ENCODE measurements at regions not wholly inside any gene's neighbourhood (a gene's known extent, or its start where the extent isn't known, plus 50 kb on each side); places are given as distances from the start of the nearest gene placed in this dataset.

DNA sequence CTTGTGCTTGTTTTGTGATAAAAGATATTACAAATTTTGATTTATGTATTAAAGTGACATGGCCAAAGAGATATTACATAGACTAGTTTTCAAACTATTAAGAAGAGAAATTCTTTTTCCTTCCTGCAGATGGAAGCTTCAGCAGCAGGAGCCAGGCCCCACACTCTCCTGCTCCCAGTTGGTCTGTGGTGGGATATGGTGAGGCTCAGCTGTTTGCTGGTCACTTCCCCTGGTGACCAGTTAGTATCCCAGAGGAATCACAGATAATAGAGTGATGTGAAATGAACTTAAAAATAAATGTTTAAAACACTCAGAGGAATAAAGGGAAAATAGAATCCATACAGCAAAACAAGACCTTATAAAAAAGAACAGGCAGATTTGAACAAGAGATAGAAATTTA lies 154.7 kb downstream of the KTN1 start:
- DNase-seq = no peak

DNA sequence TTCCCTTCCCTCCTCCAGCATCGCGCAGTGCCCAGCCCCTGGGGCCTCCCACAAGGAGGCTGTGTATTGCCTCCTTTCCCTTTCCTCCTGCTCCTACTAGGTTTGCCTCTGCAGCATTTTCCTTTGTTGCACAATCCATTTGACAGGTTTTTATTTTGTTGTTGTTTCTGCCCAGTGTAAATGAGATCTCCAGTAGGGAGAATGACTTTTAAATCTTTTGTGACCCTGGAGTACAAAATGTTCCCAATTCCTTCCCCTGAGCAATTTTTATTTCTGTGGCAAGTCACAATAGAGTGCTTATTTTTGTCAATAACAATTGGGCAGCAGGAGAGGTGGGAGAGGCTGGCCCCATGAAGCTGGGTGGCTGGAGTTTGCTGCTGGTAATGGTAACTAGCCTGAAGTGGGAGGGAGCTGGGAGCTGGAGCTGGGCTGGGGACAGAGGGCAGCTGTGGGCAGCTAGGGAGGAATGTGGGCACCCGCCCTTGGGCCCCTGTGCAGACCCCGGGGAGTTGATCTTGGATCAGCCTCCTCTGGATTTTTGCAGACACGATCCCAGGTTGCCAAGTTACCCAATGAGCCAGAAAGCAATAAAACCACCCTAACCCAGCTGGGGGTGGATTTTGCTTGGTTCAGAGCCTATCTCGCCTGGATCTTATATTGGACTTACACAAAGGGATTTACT lies 160.1 kb downstream of the KTN1 start:
- no peak for DNase-seq

DNA sequence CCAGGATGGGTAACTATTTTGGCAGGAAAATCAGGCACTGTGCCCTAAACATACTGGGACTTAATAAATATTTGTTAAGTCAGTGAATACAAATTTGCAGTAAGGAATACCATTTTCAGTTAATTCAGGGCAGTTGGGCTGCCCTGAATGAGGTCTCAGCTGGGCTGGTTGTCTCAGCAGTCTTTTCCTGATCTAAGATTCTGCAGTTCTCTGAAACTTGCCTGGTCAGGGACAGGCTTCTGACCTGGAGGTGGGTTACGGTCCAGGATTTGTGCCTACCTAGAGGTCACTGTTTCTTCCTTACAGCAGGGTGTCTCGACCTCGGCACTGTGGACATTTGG lies 160.6 kb downstream of the KTN1 start:
- DNase-seq = no peak

DNA sequence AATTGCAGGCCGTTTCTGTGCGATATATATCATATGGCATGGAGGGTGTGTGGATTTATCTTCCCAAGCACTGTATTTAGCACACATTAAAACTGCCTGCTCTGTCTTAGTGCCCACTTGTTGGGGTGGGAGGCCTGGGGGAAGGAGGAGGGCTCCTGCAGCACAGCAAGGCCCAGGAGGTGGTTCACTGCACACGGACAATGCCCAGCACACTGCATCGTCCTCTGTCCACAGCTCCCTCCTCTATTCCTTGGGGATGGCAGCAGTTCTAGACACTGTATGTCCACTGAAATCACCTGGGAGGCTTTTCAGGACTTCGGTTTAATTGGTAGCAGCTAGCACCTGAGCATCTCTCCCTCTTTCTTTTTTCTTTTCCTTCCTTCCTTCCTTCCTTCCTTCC lies 161.2 kb downstream of the KTN1 start:
- no peak for DNase-seq

DNA sequence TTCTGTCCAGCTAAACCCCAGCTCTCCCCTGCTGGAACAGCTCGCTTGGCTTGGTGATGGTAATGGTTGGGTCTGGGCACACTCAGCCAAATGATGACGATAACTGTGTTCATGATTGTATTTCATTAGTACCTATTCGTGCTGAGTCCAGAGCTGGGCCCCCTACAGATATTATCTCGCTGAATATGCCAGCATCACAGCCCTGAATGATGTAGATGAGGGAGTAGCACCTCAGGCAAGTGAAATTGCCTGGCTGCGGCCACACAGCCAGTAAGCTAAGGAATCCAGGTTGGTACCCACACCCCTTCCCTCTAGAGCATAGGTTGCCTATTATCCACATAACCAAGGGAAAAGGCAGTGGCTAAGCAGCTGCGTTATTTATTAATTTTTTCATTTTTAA lies 163.5 kb downstream of the KTN1 start:
- DNase-seq = no peak

DNA sequence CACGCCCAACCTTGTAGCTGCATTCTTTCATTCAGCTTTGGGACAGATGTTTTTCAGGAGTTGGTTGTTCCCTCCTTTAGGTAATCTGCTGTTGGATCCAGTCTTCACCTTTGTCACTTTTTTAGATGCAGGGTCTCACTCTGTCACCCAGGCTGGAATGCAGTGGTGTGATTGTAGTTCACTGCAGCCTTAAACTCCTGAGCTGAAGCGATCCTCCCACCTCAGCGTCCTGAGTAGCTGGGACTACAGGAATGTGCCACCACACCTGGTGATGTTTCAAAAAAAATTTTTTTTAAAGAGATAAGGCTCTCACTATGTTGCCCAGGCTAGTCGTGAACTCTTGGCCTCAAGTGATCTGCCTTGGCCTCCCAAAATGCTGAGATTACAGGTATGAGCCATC lies 164.3 kb downstream of the KTN1 start:
- no peak for DNase-seq

DNA sequence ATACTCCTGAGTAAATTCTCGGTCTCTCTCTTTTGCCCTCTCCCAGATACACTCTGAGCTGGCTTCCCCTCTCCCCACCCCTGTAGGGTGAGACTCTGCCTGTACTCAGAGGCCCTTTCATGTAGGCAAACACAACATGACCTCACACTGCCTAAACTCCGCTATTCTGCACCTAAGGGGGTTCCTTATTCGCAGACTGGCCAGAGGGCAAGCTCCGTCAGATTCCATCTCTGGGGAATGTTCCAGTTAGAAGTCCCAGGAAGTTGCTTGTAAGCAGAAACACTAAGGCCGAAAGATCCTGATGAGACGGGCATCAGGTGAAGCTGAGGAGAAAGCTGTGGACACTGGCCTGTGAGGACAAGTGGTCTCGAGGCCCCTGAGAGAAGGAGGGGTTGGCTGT lies 165.9 kb downstream of the KTN1 start:
- DNase-seq = no peak

DNA sequence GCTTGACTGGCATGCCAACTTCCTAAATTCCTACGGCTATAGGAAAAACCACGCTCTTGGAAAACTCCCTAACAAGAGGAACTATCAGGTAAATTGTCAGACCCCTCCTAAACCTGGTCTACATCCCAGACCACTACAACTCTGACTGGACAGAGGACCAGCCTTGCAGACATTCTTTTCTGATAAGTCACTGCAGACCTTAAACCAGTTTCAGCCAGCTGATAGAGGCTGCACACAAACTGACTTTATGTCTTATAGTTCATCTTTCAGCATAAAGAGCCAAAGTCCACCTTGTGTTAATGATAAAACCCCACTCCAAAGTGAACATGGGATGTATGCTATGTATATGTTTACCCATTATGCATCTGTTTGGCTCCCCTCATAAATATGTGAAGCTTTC lies 166.6 kb downstream of the KTN1 start:
- no peak for DNase-seq

DNA sequence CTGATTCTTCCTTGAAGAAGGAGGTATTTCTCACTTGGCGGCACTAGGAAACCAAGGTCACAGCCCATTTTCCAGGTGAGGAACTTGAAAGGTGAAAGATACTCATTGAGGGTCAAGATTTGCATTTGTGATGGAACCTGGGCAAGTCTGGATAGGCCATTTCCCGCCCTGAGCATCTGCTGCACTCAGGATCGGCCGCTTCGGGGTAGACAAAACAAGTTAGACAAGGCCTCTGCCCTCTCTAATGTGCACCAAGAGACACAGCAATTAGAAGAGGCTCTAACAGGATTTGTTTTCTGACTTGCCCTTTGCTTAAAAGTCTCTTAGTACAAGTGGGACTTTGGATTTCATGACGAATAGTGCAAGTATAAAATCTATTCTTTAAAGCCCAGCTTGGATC lies 167.2 kb downstream of the KTN1 start:
- DNase-seq = no peak

DNA sequence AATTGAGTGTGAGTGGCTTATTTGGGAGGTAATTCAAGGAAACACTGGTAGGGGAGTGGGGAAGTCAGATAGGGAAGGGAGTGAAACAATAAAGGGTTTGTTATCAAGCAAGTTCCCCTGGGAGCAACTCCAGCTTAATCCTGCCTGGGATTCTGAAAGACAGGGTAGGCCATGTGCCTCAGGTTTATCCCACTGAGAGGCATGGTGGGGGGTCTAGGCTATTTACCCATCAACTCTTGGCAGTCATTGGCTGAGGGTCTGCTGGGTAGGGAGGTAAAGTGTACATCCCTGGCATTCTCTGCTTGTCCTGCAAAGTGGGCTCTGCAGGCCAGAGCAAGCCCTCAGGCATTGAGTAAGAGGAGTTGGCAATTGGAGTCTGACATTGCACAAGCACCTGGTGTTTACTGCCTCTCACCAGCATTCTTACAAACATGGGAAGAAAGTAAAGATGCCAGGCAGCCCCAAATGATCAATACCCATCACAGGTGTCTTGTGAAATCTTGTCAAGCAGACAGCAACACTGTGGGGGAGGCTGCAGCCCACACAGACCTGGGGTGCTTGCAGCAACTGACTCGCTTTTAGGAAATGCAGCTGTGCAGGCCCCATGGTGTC lies 169.3 kb downstream of the KTN1 start:
- no peak for DNase-seq

DNA sequence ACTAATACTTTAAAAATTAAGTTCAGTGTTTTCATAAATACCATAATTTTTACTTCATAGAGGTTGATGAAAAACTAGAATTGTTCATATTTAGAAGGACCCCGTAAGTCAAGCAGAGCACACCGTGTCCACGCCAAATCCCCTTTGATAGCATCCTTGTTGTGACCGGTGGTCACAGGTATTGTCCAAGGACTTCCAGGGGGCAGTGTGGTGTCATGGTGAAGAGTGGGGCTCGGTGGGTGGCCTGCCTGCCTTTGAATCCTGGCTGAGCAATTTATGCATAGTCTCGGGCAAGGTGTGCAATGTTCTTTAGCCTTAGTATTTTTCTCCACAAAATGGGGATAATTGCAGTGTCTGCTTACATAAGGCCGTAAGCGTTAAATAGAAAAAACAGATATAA lies 169.9 kb downstream of the KTN1 start:
- no peak for DNase-seq

DNA sequence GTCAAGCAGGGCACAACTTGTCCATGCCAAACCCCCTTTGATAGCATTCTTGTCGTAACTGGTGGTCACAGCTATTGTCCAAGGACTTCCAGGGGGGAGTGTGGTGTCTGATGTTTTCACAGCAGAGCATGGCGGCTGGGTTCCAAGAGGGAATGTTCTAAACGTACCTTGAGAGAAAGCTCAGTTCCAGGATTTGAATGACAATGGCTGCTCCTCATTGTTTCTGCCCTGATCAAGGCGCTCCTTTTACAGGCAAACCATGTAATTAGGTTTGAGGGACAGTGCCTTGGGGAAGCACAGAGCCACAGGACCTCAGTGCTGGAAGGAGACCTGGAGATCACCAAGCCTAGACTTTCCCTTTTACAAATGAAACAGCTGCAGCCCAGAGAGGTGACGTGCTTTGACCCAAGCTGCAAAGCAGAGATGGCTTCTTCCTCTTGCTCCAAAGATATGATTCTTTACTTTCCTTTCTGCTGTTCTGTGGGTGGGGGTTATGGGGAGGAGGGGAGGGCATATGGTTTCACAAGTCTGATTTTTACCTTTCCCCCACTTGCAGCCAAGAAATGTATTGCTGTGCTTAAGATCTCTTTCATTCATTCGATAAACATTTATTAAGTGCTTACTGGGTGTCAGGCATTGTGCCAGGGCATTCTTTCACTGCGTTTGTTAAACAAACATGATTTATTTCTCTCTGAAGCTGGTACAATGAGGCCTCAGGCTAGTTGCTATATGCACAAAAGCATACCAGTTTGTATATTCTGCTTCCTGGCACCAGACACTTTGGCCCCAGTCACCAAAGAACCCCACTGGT lies 172.8 kb downstream of the KTN1 start:
- DNase-seq = no peak

DNA sequence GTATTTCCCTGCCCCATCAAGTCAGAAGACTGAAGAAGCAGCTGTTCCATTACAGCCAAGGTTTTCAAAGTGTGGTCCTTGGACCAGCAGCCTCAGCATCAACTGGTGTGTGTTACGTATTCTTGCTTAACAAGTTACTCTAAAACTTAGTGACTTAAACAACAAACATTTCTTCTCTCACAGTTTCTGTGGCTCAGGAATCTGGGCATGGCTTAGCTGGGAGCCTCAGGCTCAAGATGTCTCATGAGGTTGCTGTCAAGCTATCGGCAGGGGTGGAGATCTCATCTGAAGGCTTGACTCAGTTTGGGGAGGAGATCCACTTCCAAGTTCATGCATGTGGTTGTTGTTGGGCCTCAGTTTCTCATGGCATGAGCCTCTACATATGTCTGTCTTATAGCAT lies 174.5 kb downstream of the KTN1 start:
- no peak for DNase-seq

DNA sequence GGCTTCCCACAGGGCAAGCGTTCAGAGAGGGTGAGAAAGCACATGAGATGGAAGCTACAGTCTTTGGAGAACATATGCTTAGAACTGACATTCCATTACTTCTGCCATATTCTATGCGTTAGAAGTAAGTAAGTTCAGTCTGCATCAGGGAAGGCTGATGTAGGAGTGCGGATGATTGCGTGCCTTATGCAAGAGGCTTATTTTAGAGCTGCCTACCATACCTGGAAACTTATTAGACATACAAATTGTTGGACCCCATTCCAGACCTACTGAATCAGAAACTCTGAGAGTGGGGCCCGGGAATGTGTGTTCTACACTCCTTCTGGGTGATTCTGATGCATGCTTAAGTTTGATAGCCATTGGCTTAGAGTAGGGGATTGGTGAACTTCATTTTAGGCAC lies 174.9 kb downstream of the KTN1 start:
- DNase-seq = no peak

DNA sequence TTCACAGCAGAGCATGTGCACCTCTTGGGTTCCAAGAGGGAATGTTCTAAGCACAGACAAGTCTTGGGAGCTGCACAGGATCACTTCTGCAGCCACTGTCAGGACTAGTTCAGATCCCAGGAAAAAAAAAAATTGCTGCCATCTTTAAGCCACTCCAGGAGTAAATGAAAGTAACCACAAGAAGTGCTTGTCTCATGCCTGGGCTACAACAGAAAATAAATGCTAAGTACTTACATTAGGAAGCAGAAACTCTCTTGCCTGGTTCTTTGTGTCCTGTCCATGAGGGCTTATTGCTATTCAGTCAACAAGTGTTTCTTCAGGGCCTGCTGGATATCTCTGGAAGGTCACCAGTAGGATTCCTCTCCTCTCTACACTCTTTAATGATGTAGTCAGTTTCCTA lies 176.1 kb downstream of the KTN1 start:
- no peak for DNase-seq

DNA sequence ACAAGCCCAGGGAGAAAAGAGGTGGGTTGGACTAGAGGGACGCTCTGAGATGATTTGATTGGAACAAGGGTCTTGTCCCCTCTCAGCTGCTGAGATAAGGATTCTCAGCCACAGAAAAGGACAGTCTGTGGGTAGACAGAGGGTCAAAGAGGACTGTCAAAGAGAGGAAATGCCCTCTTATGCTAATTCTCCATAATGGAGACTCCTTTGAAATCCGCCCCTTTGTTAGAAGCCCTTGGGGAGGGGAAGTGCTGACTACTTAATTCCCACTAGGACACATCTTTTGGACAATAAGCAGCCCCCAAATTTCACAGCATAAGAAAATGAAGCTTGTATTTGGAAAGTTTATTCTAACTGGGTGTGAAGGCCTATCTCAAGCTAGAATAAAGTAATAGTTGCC lies 176.6 kb downstream of the KTN1 start:
- DNase-seq = no peak

DNA sequence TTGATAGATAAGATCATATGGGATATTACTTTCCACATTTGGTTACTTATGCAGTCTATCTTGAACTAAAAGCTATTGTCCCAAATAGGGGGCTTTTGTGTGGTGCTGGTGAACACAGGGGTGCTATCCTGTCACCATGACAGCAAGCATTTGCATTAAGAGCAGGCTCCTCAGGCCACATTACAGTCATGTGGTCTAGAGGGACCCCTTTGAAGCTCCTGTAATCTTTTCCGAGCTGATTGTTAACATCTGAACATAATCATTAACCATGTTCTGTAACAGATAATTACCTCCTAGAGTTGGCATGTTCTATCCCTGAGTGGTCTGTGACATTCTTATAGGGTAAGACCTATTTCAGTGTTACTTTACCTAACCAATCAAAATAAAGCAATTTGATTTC lies 178.8 kb downstream of the KTN1 start:
- no peak for DNase-seq

DNA sequence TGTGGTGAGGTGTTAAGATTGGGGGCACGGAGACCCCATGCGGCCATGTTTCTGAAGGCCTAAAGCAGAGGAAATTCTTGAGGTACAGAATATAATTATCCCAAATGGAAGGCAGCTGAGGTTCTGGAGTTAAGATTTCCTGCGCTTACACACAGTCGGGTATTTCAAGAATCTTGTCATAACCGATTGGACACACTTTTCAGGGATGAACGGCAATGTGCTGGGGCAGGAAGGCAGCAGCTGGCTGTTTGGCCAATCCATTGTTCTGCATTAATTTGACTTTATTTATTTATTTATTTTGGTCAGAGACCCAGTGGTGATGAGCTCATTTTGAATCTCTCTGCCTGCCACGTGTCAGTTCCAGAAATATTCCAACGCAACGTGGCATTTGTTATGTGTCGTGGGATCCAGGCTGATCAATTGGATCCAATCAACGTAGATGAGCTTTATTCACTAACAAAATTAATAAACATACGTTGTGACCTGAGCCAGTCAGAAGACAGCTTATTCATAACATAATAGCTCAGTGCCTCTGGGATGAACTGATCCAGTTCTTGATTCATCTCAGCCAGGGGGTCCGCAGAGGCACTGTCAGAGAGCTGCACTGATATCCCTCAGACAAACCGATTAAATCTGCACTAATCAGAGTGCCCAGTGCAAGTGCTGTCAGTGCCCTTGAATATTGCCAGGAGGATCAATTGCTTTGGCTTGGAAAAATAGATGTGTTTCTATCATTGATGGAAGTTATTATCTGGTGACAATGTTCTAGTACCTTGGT lies 181.0 kb downstream of the KTN1 start:
- DNase-seq = no peak

DNA sequence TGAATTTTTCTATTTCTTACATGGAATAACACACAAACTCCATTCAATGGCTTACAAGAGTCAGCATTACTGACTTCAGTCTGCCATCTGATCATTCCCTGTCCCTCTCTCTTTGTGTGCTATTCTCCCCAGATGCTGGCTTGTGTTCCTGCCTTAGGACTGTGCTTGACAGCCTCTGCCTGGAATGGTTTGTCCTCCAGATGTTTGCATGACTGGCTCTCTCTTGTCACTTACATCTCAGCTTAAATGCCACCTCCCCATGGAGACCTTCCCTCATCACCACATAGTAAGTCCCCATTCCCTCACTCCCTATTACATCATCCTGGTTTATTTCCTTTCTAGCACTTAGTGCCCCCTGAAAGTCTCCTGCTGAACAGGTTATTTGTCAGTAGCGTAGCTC lies 181.6 kb downstream of the KTN1 start:
- DNase-seq = no peak

DNA sequence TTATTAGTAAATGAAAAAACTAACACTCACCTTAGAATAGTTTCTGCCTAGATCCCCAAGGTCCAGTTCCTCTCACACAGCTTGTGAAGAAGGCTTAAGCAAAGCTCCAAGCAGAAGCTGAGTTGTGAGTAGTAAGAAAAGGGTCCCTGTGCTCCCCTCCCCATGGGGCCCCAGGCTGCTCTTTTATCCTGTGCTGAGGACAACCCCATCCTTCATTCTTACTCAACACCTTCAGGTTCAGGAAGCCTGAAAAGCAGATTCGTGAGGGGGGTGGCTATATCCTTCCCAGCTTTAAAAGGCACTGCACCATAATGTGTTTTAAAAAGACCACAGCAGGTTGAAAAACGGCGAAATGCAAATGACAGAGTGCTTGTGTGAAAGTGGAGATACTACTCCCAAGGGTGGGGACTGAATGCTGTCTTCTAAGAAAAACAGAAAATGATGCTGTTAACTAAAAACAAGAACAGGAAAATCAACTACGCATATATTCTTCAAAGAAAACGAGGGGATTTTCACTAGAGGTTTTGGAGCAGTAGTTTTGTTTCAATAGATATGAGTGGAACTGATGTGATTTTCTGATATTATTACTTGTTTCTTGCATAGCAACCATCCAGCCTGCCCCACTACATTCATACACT lies 182.7 kb downstream of the KTN1 start:
- peak; percentile 18 for DNase-seq

DNA sequence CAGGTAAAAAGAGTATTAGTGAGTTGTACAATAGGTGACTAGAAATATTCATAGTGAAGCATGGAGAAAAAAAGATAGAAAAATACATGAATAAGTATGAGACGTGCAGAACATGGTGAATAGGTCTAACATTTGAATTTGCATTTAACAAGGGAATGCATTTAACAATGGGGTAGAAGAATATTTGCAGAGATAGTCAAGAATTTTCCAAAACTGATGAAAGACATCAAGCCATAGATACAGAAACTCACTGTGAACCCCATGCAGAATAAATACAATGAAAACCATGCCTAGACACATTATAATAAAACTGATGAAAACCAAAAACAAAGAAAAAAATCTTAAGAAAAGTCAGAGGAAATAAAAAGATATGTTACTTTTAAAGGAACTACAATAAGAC lies 184.8 kb downstream of the KTN1 start:
- no peak for DNase-seq

DNA sequence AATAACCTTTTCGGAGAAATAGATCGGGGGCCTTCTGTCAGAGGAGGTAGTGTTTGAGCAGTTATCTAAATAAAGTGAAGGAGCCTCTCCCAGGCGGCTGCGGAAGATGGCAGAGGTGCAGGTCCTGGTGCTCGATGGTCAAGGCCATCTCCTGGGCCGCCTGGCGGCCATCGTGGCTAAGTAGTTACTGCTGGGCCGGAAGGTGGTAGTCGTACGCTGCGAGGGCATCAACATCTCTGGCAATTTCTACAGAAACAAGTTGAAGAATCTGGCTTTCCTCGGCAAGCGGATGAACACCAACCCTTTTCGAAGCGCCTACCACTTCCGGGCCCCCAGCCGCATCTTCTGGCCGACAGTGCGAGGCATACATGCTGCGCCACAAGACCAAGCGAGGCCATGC lies 186.1 kb downstream of the KTN1 start:
- DNase-seq = no peak

DNA sequence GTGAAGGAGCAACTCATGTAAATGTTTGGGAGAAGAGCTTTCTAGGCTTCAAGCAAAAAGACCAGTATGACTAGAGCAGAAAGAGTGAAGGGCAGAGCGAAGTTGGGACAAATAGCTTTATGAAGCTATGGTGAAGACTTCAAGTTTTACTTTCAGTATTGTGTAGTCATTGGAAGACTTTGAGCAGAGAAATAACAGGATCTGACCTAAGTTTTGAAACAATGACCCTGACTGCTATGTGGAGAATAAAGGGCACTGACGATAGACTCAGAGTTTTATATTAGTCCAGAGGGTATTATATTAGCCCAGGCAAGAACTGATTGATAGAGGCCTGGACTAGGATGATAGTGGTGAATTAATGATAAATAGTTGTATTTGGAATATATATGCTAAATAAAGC lies 187.3 kb downstream of the KTN1 start:
- no peak for DNase-seq

All from CD4-positive, alpha-beta T cell treated with Interleukin-17A for 1 hour (primary cell).